ENCODE measurements at regions not wholly inside any gene's neighbourhood (a gene's known extent, or its start where the extent isn't known, plus 50 kb on each side); places are given as distances from the start of the nearest gene placed in this dataset.

DNA sequence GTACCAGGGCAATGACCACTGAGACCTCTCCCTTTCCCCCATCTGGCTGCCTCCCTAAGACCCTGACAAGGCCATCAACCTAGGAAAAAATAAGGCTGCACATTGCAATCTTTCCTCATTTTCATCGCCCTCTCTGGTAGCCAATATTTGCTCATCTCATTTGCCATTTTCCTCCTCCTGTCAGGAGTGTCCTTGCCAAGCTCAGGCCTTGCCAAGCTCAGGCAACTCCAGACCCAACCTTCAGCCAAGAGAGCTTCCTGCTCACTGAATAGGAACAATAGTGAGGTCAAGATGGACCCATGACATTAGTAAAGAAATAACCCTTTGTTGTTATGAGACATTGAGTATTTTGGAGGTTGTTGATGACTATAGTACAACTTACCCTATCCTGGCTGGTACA lies 380.3 kb downstream of the RSL24D1 start:
- TF ChIP-seq, protein P1, sequence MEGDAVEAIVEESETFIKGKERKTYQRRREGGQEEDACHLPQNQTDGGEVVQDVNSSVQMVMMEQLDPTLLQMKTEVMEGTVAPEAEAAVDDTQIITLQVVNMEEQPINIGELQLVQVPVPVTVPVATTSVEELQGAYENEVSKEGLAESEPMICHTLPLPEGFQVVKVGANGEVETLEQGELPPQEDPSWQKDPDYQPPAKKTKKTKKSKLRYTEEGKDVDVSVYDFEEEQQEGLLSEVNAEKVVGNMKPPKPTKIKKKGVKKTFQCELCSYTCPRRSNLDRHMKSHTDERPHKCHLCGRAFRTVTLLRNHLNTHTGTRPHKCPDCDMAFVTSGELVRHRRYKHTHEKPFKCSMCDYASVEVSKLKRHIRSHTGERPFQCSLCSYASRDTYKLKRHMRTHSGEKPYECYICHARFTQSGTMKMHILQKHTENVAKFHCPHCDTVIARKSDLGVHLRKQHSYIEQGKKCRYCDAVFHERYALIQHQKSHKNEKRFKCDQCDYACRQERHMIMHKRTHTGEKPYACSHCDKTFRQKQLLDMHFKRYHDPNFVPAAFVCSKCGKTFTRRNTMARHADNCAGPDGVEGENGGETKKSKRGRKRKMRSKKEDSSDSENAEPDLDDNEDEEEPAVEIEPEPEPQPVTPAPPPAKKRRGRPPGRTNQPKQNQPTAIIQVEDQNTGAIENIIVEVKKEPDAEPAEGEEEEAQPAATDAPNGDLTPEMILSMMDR (IDR thresholded peaks at IDR 0.05; ENCODE audit: insufficient read depth, low read length), result no peak
- no peak for DNase-seq (ENCODE audit: low read depth)
- no peak overlapping the region for H3K4me3 ChIP-seq (ENCODE audit: low read depth, low read length)

- TF ChIP-seq, protein P1 (IDR thresholded peaks at IDR 0.05; ENCODE audit: insufficient read depth, low read length), result no peak
- no peak for DNase-seq (ENCODE audit: low read depth)
- no peak overlapping the region for H3K4me3 ChIP-seq (ENCODE audit: low read depth, low read length)
These were observed 381.2 kb downstream of the RSL24D1 start for GRCh38 chr15:54815556-54815955.

GRCh38 chr15:54812383-54812782 lies 384.4 kb downstream of the RSL24D1 start:
- TF ChIP-seq, protein P1 (IDR thresholded peaks at IDR 0.05; ENCODE audit: insufficient read depth, low read length), result no peak
- no peak for DNase-seq (ENCODE audit: low read depth)
- no peak overlapping the region for H3K4me3 ChIP-seq (ENCODE audit: low read depth, low read length)

DNA sequence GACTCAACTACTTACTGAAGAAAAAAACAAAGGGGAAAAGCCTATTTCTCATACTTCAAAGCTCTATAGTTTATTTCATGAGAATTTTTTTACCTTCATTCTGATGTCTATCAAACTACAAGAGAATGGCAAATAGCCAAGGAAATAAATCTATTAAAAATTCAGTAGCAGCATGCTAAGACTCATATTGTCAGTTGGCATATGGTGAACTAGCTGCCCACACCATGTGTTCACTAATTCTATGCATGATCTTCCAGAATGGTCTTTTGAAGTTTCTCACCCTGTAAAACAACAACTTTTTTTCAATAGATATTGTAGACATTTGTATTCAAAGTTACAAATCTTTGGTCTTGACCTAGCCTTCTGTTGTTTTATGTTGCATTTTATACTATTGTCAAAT lies 386.2 kb downstream of the RSL24D1 start:
- no peak overlapping the region for H3K4me3 ChIP-seq (ENCODE audit: low read depth, low read length)
- TF ChIP-seq, protein P1 (IDR thresholded peaks at IDR 0.05; ENCODE audit: insufficient read depth, low read length), result no peak
- DNase-seq (ENCODE audit: low read depth), result no peak

DNA sequence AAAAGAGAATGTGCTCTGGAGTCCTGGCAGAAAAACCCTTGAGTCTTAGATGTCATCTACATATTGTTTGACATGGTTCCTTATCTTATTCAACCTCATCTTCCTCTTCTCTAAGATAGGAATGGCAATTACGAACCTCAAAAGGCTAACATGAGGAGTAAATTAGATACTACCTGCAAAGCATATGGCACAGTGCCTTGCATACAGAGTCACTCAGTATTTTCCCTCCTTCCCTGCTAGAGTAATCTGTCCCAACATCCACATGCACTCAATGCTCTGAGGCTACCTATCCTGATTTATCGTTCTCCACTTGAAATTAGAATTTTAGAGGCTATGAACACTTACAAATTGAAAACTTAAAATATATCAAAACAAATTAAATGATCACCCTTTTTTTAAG lies 386.7 kb downstream of the RSL24D1 start:
- H3K4me3 ChIP-seq (ENCODE audit: low read depth, low read length), result no peak overlapping the region
- TF ChIP-seq, protein P1 (IDR thresholded peaks at IDR 0.05; ENCODE audit: insufficient read depth, low read length), result no peak
- no peak for DNase-seq (ENCODE audit: low read depth)

GRCh38 chr15:54808321-54808720 lies 388.4 kb downstream of the RSL24D1 start:
- TF ChIP-seq, protein P1 (IDR thresholded peaks at IDR 0.05; ENCODE audit: insufficient read depth, low read length), result no peak
- no peak overlapping the region for H3K4me3 ChIP-seq (ENCODE audit: low read depth, low read length)
- no peak for DNase-seq (ENCODE audit: low read depth)

DNA sequence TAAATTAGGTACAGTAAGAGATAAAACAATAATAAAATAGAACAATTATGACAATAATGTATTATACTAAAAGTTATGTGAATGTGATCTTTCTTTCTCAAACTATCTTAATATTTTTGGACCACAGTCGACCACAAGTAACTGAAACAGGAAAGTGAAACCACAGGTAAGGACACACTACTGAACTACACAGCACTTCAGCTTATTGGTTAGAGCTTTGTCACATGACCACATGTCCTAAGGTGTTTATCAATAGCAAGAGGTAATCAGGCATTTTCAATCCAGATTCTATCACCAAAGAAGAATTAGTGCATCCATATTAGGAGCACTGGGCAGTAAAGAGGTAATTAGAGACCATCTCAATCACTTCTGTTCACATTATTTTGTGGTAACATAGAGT lies 392.8 kb downstream of the RSL24D1 start:
- H3K4me3 ChIP-seq (ENCODE audit: low read depth, low read length), result no peak overlapping the region
- no peak for DNase-seq (ENCODE audit: low read depth)
- TF ChIP-seq, protein P1 (IDR thresholded peaks at IDR 0.05; ENCODE audit: insufficient read depth, low read length), result no peak
